Dedifferentiated amniotic fluid mesenchymal stem cell (primary cell): ENCODE measurements at regions not wholly inside any gene's neighbourhood (a gene's known extent, or its start where the extent isn't known, plus 50 kb on each side); places are given as distances from the start of the nearest gene placed in this dataset.
A peak's percentile ranks its signal among the peaks of the same experiment; 100 is the strongest.

Source experiments
- DNase-seq: peaks from one replicate; pipeline ENCODE4 v3.0.0-alpha.2; 2016; ENCODE audit errors: extremely low spot score

DNA sequence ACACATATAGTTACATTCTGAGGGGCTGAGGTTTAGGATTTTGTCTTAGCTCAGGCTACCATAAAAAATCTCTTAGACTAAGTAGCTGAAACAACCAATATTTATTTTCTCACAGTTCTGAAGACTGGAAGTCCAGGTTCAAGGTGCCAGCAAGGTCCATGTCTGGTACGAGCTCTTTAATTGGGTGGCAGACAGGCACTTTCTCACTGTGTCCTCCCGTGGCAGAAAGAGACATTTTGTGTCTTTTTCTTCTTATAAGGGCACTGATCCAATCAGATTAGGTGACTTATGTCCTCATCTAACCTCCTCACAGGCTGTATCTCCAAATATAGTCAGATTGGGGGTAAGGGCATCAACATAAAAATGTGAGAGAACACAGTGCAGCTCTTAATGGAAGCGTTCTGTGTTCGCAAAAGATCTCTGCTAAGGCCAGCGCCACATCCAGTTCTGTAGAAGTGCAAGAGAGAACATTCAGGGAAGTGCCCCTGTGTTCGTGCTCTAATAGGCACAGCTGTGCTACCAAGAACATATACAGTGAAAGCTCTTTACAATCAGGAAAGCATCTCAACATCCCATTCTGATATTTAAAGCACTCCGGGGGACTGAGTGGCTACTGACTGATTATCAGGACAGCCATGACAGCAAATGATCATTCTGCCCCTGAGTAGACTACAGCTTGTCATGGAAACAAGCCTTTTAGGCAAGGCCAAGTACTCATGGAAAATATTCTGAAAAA, 819.2 kb downstream of the LIG4 start:
- no peak for DNase-seq

DNA sequence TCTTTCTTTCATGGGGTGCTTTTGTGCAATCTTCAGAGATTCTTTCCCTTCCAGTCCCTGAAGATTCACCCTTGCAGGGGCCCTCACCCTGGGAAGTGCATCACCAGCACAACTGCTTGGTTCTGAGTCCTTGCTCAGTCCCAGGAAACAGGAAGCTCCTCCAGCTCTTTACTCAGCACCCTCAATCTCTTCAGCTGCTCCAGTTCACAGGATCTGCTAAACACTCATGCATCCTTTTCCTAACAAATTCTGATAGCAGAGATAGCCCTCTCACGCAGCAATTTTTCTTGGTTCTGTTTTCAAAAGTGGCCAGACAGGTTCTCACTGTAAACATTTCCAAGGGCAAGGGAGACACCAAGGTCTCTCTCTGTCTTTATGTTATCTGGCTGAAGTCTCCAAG, 823.1 kb downstream of the LIG4 start:
- DNase-seq = no peak

DNA sequence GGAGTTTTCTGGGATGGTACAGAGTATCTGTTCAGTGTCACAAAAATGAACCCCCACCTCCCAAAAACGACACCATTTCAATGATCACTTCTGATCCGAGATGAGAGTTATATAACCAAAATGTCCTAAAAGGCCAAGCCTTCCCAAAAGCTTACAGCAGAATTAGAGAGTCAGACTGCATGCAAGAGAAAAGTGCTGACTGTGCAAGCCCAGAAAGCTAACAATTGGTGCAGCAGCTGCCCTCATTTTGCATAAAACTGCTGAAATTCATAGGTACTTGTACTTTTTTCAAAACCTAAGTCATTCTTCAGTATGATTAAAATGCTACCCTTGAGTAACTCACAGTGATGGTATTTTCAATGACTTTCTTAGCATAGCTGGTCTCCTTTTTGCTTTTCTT, 819.6 kb upstream of the ARGLU1 start:
- DNase-seq = no peak

DNA sequence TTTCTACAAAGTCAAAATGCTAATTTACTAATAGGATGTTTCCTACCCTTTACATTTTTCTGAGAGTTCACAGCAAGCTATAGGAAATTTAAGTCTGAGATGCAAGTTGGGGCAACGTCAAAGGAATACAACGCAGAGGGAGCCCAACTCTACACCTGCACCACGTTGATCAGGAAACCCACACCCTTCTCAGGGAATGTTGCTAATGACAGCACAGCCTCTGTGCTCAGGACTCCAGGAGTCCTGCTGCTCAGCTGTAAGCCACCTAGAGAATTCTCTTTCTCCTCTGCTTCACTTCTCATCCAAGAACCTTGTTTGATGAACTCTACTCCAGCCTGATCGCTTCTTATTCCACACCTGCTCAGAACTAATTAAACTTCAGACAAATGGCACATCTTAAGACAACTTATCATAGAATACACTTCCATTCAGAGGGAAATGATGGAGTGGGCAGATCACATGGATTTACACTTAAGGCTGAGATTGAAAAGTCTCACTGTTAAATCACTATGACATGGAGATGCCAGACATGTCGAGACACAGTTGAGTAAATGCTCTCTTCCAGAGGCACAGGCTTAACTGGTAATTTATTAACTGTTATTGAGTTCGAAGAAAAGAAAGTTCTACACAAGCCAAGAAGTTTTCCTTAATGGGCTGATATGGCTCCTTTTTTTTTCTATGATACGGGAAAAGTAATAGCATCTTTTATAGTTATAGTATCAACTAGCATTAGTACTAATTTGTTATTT, 811.6 kb upstream of the ARGLU1 start:
- DNase-seq = no peak

DNA sequence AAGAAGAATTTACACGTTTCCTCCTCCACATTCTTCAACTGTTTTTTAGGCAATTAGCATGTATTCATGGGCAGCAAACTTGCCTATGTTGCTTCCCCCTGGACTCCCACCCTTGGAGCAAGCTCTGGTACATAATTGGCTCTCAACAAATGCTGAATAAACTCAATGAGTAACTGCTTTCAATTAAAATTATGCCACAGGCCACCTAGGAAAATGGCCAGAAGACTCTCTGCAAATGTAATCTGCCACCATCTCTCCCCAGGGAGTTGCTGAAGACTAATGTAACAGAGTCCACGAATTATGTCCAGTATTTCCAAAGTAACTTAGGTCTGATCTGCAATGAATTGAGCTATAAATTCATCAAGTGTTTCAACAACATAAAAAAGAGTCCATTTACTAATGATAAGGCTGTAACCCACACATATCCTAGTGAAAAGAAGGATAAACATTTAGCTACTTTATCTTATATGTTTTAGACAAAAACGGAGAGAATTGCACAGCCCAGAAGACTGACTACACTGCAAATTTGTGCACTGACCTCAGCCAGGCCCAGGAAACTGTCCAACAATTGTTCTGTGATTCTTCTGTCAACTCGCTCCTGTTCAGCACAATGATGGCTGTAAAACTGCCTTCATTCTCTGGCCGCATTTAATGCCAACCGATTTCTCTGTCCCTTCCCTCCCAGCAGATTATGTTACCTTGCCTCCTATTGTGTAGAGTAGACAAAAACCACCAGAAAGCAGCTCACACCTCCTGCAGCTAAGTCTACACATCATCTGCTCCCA, 808.6 kb upstream of the ARGLU1 start:
- no peak for DNase-seq

DNA sequence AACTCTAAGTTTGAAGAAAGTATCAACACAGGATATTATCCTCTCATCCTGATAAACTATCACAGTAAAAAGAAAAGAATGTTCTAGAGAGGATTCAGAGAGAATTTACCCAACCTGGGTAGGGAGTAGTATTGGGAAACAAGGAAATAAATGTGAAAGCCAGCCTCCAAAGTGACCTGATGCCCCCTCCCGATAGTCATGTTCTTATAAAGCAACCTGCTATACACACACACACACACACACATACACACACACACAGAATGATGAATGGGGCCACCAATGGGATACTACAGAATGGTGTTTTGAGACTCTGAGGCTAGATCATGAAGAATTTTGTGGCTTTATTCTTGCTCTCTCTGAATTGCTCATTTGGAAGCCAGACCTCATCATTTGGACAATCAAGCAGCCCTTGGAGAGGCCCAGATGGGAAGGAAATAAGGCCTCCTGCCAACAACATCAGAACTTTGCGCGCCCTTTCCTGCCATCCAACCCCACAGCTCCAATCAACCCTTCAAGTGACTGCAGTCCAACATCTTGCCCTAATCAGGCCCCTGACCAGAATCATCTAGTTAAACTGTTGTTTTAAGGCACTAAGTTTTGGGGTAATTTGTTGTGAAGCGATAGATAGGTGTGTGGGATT, 807.9 kb upstream of the ARGLU1 start:
- DNase-seq = no peak

DNA sequence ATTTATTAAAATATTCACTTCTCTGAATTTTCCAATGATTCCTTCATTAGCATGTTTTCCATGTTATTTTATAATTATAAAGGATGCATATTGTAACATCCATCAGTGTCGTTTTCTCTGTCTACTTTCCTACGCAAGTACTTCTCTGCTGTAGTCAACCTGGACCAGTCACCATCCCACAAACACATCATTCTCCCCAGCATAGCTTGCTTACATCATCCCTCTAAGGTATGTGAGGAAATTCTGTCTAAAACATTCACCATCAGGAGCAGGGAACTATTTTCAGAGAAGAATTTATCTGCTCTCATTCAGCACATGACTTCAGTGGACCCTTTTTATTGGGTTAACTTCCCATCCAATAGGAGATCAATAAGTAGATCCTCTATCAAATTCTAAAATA, 806.1 kb upstream of the ARGLU1 start:
- DNase-seq = no peak

DNA sequence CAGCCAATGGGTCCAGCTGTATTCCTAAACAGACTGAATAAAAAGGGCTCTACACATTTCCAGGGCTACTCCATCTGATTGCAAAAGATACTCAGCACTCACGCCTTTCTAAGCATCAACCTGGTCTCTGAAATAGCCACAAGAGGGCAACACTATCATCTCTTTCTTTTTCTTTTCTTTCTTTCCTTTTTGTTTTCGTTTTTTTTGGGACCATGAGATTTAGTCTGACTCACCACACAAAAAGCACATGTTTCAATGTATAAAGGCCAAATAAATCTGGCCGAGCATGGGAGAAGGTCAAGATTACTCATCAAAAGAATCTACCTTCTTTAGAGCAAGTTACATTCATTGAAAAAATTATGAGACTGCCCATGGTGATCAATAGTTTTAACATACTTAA, 805.6 kb upstream of the ARGLU1 start:
- peak; percentile 91 for DNase-seq

DNA sequence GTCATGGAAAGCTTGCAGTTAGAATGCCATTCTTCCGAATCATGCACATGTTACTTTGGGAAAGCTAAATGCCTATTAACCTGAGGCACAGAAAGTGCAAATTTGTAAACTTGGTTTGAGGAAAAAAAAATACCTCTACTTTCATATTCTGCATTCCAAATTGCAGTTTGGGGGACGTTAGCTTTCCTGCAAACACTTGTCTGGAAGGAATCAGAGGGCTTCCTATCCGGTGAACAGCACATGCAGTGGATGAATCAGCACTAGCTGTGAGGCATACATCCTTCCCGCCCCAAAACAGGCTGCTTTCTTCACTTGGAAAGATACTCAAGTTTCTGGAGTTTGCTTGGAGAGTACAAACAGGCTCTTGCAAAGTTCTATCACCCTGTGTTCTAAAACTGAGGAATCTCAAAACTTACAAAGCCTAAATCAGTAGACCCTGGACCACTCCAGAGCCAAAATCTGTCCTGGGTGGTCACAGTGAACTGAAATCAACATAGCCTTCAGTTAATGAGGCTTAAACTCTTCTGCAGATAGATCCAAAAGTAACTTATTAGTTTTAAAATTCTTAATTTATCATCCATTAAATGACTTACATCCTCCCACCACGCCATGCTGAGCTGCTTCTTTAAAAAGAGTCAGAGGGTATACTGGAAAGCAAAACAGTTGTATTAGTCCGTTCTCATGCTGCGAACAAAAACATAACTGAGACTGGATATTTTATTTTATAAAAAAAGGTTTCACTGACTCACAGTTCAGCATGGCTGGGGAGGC, 802.3 kb upstream of the ARGLU1 start:
- DNase-seq = peak; percentile 69

DNA sequence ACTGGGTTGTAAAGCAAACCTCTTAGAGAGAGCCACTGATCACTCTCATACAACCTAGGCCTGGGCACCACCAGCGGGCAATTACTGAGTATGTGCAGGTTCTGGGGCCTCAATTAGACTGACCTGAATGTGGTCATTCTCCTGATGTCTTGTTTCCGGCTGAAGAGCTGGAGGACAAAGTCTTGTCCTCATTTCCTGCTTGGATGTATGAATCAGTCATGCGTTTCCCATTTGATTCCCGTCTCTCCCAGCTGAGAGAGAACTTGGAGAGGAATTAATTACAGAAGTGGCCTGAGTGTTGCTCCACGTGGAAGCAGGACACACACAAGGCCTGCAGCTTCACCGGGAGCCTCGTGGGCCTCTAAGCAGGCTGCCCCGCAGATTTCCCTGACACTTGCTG, 799.3 kb upstream of the ARGLU1 start:
- no peak for DNase-seq

DNA sequence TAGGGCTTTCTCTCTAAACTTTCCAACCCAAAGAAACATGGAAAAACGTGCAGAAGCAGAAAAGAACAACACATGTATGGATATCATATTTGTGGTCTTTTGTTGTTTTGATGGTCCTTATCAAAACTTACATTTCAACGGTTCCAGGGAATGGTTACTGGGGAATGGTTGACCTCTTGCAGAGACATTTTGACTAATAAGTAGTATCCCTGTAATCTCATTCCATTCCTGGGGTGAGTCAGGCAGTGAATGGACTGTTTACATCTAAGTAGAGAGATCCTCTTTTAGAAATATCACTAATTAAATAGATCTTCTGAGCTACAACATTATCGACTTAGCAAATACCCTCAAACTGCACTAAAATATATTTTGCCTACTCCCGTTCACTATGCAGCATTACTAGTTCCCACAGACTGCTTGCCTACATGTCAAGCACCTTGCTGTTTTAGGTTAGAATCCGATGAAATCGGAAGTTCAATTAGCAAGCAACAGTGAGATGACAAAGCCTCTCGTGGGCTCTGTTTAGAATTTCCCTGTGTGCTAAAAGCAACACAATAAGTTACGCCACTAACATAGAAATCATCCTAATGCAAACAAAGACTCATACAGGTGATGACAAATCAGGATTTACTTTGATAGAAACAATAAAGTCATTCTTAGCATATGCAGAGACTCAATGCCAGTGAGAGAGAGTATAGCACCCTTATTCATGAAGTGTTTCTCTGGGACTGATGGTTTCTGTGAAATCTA, 797.7 kb upstream of the ARGLU1 start:
- DNase-seq = no peak

DNA sequence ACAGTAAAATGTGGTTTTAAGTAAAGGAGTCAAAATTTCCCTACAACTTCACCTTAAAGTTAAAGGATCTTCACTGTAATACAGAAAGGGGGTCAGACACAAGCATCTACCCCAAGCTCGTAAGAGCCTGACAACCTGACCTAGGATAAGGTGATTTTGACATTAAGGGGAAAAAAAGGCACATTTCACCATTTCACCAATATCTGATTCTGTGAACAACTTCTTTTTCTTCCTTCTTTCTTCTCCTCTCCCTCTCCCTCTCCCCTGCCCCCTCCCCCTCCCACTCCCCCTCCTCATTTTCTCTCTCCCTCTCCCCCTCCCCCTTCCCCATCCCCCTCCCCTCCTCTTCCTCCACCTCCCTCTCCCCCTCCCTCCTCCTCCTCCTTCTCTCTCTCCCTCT, 796.7 kb upstream of the ARGLU1 start:
- DNase-seq = no peak

DNA sequence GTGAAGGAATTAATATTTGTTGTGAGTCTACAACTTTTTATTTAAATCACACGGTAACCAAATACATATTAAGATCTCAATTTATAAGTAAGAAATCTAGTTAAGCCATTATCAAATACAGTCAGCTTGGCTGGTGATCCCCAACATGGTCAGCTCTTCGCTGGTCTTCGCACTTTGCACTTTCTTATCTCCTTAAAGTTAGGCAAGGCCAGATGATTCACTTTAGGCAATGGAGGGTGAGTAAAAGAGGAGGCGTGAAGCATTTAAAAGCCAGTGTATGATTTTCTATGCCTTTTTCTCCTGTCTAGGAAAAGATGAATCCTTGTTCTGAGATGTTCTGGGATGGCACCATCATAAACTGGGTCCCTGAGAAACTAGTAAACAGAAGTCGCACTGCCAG, 793.7 kb upstream of the ARGLU1 start:
- no peak for DNase-seq

DNA sequence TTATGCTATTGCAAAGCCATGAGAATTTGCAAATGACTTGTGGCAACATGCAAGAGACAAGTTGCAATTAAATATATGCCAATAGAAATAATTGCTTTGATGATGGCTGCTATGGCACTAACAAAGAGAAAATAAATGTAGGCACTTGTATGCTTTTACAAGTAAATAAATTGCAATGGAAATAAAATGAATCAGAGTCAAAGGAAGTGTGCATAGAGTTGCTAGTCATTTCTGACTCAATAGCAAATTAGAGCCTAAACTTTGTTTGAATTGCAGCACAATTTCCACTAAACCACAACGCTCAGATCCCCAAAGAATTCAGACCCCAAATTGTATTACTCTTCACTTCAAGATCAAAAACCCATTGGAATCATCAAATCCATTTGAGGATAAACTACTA, 792.1 kb upstream of the ARGLU1 start:
- DNase-seq = no peak

DNA sequence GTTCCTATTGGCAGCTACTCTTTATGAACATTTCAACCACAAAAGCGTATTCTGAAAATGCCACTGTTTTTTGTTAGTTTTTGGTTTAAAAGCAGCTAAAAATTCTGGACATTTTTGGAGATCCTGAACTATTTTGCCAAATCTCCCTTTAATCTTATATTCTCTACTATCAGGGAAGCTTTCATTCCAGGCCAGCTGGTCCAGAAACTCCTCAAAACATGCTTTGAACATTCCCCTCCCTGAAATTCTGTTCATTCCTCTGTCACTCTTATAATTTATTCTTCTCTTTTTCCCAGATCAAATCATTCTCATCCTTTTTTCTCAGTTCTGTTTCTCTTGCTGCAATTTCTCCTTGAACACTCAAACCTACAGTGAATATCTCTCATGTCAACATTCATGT, 790.9 kb upstream of the ARGLU1 start:
- no peak for DNase-seq

DNA sequence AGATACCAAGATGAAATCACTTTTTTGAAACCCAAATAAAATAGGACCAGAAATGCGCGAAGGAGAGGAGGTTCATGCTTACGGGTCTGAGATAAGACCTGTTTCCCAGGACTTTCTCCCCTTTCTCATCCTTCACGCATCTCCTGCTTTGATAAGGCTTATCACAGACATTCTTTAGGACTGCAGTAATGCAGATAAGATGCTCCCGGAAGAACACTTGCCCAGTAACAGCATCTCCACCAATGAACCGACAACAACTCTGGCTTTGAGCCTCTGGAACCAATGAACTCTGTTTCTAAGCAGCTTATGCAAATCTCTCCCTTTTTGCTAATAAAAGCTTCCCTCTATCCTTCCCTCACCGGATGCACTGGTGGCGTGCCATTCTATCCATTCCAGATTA, 783.4 kb upstream of the ARGLU1 start:
- DNase-seq = no peak

DNA sequence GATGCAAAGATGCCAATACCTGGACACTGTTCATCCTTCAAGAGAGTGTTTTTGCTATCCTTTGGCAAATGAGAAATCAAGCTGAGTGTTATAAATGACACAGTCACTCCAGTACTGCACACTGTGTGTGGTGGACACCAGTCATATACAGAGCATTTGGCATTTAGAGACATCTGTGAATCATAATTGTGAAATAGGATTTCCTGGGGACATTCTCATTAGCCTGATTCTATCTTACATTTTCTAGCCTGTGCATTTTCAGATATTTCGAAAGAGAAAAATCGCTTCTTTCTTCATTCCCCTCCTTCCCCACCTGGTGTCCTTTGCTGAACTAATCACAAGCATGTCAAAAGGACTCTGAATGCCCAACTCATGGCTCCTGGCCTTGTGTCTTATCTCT, 781.0 kb upstream of the ARGLU1 start:
- DNase-seq = no peak

DNA sequence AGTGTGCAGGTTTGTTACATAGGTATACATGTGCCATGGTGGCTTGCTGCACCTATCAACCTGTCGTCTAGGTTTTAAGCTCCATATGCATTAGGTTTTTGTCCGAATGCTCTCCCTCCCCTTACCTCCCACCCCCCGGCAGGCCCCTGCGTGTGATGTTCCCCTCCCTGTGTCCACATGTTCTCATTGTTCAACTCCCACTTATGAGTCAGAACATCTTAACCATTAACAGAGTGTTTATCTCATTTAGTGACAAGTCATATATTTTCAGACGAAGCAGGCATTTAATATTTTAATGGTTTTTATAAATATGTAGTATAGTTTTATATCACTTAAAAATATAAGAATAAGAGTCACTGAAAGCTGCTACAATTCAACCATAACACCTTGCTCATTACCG, 780.5 kb upstream of the ARGLU1 start:
- DNase-seq = no peak

DNA sequence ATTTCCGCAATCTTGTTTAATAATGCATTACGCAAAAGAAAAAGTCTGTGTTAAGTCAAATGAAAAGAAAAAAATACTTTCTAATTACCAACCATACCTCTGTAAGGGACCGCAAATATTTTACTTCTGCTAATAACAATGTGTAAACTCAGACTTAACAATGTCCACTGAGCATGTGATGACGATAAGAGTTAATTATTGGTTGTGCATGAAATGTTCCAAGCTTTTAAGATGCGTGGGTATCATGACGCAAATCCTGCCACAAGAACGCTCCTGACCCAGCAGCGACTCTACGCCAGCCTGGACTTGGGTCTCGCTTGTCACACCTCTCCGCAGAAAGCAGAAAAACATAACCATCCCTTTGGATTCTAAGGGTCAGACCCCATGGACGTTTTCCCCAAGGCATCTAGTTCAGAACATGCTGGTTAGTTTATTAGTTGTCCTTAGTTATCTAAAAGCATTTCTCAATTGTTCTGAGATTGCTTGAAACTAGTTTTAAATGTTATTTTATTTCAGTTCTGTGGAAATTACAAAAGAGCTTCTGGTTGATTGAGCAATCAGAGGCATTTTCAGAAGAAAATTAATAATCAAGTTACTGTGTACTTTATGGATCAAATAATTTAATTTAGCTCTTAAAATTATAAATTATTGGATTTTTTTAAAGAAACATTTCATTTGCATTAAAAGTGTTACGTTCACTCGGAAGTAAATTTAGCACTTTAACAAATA, 779.9 kb upstream of the ARGLU1 start:
- DNase-seq = no peak

DNA sequence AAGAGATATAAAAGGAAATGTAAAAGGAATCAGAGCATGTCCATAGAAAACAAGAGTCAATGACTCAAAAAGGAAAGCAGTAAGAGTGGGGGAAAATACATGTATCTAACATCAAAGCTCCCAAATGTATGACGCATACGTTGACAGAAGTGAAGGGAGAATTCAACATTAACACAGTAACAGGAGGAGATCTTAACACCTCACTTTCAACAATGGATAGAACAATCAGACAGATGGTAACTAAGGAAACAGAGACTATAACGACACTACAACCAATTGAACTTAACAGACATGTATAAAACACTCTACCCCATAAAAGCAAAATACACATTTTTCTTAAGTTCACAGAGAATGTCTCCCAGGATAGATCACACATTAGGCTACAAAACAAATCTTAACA, 774.8 kb upstream of the ARGLU1 start:
- no peak for DNase-seq
